G401 (cell line): ENCODE measurements at regions not wholly inside any gene's neighbourhood (a gene's known extent, or its start where the extent isn't known, plus 50 kb on each side); places are given as distances from the start of the nearest gene placed in this dataset.
A peak's percentile ranks its signal among the peaks of the same experiment; 100 is the strongest.

Source experiments
- DNase-seq: peaks from one replicate; pipeline ENCODE4 v3.0.0-alpha.2; 2015; ENCODE audit warnings: low spot score
- in situ Hi-C: cut with HindIII; loops from 2 replicates; pipeline ENCODE4 v1.10.0; 2016; ENCODE audit warnings: low sequenced_read_pairs, mixed read lengths

DNA sequence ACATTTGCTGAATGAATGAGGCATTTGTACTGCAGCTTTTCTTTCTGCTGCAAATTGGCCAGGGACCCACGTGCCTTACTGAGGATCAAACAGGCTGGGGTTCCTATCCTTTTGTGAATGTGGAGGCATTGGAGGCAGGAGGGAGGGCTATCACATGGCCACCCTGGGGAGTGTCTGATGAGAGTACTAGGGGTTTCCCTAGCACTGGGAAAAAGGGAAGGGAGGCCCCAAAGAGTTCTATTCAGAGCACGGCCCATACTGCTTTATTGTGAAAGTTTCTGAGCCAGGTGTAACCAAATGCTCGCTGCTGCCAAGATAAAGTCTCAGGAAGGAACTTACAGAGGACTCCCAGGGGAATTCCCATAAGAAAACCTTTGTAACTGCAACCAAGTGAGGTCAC is 78.4 kb upstream of the ANO1 start:
- no peak for DNase-seq
- in situ Hi-C loops: no loop called here

DNA sequence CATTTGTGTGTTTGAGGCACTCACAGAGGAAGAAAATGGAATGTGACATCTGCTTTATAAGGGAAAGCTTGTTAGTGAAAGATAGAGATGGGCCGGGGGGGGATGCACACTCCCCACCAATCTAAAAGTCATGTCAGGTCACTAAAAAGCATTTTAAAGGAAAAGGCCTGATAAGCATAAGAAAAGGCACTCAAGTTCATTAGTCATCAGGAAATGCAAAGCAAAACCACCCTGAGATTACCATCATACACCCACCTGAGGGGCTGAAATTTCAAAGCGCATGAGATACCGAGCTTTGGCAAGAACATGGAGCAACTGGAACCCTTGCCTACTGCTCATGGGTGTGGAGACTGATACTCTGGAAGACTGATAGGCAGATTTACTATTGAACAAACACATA is 77.9 kb upstream of the ANO1 start:
- no peak for DNase-seq
- in situ Hi-C loops: no loop called here

DNA sequence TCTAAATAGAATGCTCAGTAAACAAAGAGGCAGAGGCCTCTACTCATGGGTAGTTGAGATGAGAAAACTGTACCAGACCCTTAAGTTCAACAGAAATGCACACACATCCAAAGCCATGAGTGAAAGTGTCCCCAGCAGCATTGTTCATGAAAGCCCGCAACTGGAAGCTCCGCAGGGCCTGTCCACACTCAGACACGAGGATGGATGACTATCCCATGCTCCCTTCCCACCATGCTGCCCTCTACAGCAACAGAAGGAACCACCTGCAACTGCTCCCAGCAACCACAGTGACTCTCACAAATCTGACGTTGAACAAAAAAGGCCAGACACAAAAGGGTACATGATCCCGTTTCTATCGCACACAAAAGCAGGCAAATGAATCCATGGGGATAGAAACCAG is 76.9 kb upstream of the ANO1 start:
- DNase-seq: no peak
- in situ Hi-C loops: no loop called here

DNA sequence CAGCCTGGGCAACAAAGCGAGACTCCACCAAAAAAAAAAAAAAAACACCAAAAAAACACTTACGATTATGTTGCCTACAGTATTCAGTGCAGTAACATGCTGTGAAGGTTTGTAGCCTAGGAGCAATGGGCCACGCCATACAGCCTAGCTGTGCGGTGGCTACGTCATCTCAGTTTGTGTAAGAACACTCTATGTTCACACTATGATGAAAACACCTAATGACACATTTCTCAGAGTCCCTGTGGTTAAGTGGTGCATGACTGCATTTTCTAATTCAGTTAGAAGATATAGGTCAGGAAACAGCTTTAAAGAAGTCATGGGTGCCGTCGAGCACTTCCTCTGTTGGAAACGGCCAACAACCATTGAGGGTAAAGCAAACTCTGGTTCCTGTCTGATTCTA is 75.7 kb upstream of the ANO1 start:
- in situ Hi-C loops: no loop called here
- DNase-seq: no peak

DNA sequence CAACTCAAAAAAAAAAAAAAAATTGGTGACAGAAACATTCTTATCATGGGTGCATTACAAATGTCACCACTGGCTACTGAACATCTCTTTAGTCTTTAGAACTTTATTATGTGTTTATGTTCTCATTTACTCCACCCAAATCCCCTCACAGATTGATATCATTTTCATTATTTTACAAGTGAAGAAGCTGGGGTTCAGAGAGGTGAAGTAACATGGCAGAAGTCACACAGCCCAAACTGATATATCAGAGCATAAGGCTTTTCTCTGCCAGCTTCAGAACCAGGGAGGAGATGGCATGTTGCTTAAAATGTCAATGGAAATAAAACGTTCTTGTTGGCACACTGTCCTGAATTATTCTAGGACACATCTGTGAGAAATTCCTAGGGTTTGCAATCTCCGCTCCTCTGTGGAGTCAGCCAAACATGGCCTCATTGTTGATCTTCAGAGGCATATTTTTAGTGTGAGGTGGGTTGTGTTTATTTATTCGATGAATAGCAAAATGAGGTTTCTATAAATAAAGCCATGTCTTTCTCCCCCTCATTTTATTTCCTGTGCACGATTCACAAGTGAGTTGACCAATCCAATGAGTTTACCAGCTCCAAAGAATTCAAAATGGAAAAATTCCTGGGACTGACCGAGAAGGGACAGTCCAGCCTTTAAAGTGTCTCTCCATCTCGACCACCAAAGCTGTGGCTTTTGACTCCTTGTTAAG is 72.9 kb upstream of the ANO1 start:
- DNase-seq: peak; percentile 2
- in situ Hi-C loops: no loop called here

DNA sequence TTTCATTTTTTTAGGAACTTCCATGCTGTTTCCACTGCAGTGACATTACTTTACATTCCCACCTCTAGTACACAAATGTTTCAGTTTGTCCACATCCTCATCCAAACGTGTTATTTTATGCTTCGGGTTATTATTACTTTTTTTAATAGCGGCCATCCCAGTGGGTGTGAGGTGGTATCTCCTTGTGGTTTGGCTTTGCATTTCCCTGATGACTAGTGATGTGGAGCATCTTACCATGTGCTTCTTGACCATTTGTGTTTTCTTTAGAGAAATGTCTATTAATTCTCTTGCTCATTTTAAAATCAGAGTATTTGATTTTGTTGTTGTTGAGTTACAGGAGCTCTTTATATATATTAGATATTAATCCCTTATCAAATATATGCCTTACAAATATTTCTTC is 70.3 kb upstream of the ANO1 start:
- in situ Hi-C loops: no loop called here

DNA sequence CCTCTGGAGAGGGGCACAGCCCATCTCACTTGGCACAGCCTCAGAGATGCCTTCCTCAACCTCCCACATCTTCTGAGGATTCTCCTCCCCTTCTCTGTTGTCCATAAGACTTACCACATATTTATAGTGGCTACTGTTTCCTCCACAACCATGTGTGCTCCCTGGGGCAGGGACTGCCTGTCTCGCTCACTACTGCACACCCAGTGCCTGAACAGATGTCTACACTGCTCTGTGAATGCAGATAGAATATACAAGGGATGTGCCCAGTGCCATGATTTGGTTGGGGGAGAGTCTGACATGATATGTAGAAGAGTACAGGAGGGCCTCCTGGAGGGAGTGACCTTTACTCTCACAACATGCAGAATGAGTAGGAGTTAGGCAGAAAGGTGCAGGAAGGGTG is 67.3 kb upstream of the ANO1 start:
- no peak for DNase-seq
- in situ Hi-C loops: no loop called here

More for the DNA sequence above, 70.3 kb upstream of the ANO1 start:
- DNase-seq: no peak

DNA sequence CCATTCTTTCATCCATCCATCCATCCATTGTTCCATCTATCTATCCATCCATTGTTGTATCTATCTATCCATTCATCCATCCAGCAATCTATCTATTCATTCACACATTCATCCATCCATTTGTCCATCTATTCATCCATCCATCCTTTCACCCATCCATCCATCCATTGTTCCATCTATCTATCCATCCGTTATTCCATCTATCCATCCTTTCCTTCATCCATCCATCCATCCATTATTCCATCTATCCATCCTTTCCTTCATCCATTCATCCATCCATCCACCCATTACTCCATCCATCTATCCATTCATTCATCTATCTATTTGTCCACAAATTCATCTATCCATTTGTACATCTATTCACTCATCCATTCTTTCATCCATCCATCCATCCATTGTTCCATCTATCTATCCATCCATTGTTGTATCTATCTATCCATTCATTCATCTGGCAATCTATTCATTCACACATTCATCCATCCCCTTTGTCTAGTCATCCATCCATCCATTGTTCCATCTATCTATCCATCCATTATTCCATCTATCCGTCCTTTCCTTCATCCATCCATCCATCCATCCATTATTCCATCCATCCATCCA is 65.9 kb upstream of the ANO1 start:
- in situ Hi-C loops: no loop called here

DNA sequence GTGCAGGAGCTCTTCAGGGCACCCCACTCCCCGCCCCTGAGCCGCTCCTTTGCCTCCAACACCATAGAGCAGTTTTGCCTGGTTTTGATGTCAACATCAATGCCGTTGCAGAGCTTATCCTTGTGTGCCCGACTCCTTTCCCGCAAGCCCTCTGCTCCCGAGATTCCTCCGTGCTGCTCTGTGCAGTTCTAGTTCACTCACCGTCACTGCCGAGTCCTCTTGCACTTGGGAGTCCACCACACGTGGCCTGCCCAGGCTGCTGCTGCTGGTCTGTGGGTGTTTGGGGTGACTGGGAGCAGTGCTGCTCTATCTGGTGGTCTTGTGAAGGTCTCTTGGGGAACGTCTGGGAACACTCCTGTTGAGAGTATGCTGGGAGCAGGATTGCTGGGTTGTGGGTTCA is 63.8 kb upstream of the ANO1 start:
- no peak for DNase-seq
- in situ Hi-C loops: no loop called here

More for the DNA sequence above, 65.9 kb upstream of the ANO1 start:
- no peak for DNase-seq

DNA sequence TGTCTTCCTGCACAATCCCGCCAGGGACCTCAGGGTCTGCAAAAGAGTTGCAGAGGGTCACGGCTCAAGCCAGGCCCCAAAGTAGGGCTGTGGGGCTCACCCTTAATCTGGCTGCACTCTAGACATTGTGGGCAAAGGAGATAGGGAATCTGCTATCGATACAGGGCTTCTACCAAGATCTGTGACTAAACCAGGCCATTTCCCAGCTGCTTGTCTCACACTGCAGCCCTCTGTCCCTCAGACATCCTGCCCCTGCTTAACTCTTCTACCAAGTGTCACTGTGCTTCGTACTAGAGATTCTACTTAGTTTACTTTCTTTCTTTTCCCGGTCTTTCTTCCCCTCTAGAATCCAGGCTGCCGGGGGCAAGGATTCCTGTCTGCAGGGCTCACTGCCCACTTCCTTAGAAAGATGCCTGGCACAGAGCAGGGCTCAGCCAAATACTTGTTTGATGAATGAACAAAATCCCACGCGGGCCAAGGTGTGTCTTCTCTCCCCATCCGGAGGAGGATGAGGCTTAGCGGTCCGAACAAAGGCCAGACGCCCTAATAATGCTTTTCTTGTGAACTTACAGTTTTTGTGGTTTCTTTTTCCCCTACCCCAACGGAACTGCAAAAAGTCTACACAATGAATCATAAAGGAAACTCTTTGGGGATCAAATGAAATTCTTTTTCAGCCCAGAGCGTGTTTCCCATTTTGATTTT is 61.3 kb upstream of the ANO1 start:
- in situ Hi-C loops: no loop called here
- DNase-seq: no peak

DNA sequence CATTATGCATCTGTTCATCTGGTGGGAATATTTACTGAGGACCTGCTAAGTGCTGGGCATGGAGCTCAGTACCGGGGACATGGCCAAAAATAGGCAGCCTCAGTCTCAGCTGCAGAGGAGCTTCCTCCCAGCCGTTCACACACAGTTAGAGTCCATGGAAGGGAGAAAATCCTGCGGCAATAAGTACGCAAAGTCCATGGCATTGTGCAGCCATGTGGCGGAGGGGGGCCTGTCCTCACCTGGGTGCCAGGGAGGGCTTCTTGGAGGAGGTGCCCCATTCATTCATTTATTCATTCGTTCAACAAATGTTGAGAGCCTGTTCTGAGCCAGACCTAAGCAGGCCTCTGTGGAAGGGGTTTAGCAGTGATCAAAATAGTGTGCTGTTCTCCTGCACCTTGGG is 59.3 kb upstream of the ANO1 start:
- in situ Hi-C loops: no loop called here
- DNase-seq: no peak

DNA sequence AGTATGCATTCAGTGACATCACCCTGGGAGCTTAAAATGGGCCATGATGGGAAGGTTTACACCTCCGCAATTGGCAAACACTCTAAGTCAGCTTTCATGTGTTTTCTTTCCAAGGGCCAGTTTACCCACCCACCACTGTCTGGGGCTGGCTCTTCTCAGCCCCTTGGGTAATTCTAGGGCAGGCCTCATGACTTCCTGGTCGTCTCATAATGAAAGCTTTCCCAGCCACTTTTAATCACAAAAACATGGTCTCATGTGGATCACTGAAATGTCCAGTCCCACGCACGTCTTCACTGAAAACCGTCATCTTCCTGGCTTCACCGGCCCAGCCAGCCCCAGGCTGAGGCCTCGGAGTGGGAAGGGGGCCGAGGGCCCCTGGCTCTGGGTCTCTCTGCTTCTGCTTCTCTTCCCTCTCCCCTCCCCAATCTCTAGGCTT is 58.5 kb upstream of the ANO1 start:
- no peak for DNase-seq
- in situ Hi-C loops: no loop called here

DNA sequence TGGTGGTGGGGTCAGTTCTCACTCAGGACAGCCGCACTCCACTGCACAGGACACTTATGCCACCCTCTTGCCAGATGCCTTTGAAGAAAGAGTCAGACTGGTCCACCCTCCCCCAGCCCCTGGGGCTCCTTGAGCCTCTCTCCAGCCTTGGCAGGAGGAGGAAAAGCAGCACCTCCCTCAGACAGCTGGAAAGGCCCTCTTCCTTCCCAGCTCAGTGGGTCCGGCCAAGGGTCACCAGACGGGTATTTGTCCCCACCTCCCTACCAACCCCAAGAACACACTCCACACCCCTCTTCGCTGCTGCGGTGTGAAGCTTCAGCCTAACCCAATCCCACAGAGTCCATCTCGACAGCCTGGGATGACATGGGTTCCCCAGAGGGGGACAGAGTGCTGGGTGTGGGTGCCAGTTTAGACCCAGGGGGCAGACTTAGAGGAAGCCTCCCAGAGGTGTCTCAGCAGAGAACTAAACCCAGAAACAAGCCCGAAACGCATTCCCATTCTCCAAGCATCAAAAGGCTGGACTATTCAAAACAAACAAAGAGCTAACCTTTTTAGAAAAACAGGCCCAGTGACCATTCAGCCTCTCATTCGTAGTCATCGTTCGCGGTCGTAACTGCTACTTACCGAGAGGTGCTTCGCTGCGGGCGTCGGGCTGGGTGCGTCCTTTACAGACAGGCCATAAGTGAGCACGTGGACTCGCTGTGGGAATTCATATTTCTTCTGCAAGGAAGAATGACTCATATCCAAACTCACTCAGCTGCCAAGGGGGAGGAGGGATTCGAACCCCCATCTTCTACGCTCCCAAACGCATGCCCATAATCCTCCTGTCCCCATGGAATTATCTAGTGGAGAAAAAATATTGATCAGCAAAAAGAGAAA is 57.5 kb upstream of the ANO1 start:
- no peak for DNase-seq
- in situ Hi-C loops: no loop called here

DNA sequence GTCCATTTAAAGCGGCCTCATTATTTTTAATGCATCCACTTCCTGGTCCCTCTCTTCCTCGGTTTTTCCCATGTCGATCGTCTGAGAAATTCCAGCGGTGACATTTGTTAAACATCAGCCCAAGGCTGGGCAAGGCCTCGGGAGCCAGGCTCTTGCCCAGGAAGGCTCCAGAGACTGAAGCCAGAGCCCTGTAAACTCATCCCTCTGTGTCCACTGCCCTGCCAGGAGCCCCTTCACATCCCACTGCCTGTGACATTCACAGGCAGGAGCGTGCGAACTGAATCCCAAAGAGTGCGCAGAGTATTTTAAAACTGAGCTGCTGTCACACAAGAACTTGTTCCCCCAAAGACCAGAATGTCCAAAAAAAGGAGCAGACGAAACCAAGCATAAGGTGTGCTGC is 56.5 kb upstream of the ANO1 start:
- in situ Hi-C loops: no loop called here
- no peak for DNase-seq

DNA sequence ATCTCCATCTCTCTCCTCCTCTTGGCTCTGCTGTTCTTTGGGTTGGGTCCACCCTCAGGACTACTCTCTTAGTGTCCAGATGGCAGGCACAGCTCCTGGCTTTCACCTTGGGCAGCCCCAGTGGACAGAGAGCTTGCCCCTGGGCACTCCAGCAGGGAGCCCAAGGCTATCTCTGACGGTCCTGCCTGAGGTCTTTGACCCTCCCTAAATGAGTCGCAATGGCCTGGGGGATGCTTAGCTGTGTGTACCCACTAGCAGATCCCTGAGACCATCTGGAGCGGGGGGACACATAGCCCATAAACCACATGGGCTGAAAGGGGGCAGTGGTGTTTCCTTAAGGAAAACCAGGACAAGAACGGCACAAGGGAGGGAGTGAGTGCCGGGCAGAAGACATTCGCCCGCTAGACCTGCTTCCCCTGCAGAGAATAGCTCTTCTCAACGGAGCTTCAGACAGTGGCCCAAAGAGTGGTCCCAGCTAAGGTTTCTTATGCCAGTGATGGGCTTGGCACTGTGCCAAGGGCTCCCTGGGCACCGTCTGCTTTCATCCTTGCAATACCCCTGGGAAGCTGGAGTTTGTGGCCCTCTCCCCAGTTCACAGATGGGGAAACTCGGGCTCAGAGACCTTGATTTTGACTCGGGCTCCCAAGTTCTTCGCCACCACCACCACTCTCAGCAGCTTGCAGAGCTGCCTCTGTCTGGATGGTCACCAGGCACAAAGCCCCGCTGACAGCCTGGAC is 53.9 kb upstream of the ANO1 start:
- no peak for DNase-seq
- in situ Hi-C loops: no loop called here

DNA sequence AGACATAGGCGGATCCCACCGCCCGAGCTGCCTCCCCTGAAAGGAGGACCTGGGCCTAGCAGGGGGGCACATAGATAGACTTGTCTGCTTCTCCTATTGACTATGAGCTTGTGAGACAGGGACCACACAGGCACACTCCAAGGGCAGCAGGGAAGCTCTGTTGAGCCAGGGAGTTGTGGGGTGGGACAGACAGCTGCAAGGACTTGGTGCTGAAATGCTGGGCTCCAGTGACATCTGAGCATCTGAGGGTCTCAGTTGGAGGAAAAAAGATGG is 53.4 kb upstream of the ANO1 start:
- in situ Hi-C loops: no loop called here
- DNase-seq: no peak

DNA sequence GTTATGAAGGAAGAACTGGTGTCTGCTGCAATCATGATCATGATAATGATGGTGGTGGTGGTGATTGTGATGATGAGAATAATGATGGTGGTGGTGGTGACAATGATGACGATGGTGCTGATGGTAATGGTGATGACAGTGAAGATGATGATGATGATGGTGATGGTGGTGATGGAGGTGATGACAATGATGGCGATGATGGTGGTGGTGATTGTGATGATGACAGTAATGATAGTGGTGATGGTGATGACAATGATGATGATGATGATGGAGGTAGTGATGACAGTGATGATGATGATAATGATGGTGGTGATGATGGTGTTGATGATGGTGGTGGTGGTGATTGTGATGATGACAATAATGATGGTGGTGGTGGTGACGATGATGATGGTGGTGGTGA is 52.8 kb upstream of the ANO1 start:
- DNase-seq: no peak
- in situ Hi-C loops: no loop called here

DNA sequence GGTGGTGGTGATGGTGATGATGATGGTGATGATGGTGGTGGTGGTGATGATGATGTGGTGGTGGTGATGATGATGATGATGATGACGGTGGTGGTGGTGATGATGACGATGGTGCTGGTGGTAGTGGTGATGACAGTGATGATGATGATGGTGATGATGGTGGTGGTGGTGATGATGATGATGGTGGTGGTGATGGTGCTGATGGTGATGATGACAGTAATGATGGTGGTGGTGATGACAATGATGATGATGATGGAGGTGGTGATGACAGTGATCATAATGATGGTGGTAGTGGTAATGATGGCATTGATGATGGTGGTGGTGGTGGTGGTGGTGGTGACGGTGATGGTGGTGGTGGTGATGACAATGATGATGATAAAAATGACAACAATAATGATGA is 52.1 kb upstream of the ANO1 start:
- DNase-seq: no peak
- in situ Hi-C loops: no loop called here

DNA sequence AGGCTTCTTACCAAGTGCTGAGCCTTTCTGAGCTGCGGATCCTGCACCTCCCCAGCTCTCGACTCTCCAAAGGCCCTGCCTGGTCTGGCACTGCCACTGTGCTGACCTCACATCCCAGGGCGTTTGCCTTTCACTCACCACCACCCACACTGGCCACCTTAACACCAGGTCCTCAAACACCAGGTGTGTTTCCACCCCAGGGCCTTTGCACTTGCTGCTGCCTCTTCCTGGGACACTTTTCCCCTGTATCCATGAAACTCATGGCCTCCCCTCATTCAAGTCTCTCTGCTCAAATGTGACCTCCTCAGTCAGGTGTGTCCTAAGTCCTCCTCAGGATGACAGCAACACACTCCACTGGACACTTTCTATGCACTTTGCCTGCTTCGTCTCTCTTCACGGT is 51.4 kb upstream of the ANO1 start:
- in situ Hi-C loops: no loop called here

More for the DNA sequence above, 51.4 kb upstream of the ANO1 start:
- no peak for DNase-seq
